ENCODE measurements at regions not wholly inside any gene's neighbourhood (a gene's known extent, or its start where the extent isn't known, plus 50 kb on each side); places are given as distances from the start of the nearest gene placed in this dataset.

DNA sequence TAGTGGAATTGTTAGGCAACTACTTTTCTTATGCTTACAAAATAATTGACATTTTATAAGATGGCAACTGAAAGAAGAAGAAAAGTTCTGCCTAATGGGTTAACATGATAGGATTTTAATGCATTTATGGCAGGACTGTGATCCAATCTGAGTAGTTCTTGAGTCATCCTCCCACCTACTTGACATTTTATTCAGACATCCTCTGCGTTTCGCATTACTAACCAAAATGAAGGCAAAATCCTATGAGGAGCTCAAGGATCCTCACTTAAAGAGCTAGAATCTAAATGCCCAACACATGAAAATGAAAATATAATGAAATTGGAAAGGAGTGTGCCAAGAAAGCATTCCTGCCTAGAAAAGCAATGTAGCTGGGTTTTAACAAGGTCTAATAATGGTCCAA lies 581.1 kb upstream of the SEMA6D start:
- TF ChIP-seq POLR2A (IDR thresholded peaks at IDR 0.05; ENCODE audit: low read depth, low read length) (no peak), TAF1 (IDR thresholded peaks at IDR 0.05; ENCODE audit: low read depth, low read length) (no peak), POLR2AphosphoS5 (IDR thresholded peaks at IDR 0.05; ENCODE audit: low read depth, low read length) (no peak), POU2F2 (IDR thresholded peaks at IDR 0.05; ENCODE audit: low read depth, low read length) (no peak)
